Endothelial cell of umbilical vein (primary cell): ENCODE measurements at regions not wholly inside any gene's neighbourhood (a gene's known extent, or its start where the extent isn't known, plus 50 kb on each side); places are given as distances from the start of the nearest gene placed in this dataset.

ENCODE experiments used
- BruUV-seq: library from RNA; stranded (reverse); fragments of 400-500 nt; replicated peaks from 2 replicates; lab custom pipeline; 2021; lab: Mats Ljungman, UMichigan
- CTCF ChIA-PET: fragments of 300-600, 350-600 bp; sonication (Branson Sonifier 250); formaldehyde crosslinking; loops from one replicate; lab custom pipeline; 2021; ENCODE audit warnings: antibody characterized with exemption, inconsistent platforms; lab: Charles Lee
- POLR2A ChIA-PET: fragments of 300-600, 350-600 bp; sonication (Branson Sonifier 250); formaldehyde crosslinking; loops from one replicate; lab custom pipeline; 2021; ENCODE audit warnings: antibody characterized with exemption, inconsistent platforms; lab: Charles Lee
- DNase-seq: peaks from one replicate; pipeline ENCODE4 v3.0.0-alpha.2; 2011; ENCODE audit warnings: low read depth, low spot score
- FAIRE-seq: peaks from 2 replicates; lab custom pipeline; 2011; peaks lifted over from hg19 to GRCh38; lab: Jason Lieb, UNC
- H2AFZ ChIP-seq: 2 replicates; pipeline ENCODE4 v1.6.0; 2012; ENCODE audit warnings: low read depth, low read length, control low read depth, inconsistent platforms
- H3K27ac ChIP-seq: 2 replicates; pipeline ENCODE4 v1.5.1; 2011; ENCODE audit warnings: low read depth, mild to moderate bottlenecking, control low read depth, low read length, moderate library complexity; ENCODE audit not compliant: insufficient read depth
- H3K27me3 ChIP-seq, 2 experiments: 2 replicates each; pipeline versions ENCODE4 v1.6.0 to v1.6.1; 2011; ENCODE audit warnings: low read length in 2 of 2, mixed read lengths in 1 of 2; ENCODE audit not compliant: control insufficient read depth in 2 of 2, insufficient read depth in 2 of 2
- H3K36me3 ChIP-seq, 2 experiments: 2 replicates in 1 of 2; 3 replicates in 1 of 2; pipeline ENCODE4 v1.5.1; 2011; ENCODE audit warnings: low read length in 2 of 2, mild to moderate bottlenecking in 1 of 2, moderate library complexity in 1 of 2; ENCODE audit not compliant: control insufficient read depth in 2 of 2, insufficient read depth in 2 of 2; ENCODE audit errors: extremely low read depth in 1 of 2
- H3K4me1 ChIP-seq: 3 replicates; pipeline ENCODE4 v1.5.1; 2011; ENCODE audit warnings: mild to moderate bottlenecking, low read length; ENCODE audit not compliant: control insufficient read depth, insufficient read depth; ENCODE audit errors: extremely low read depth
- H3K4me2 ChIP-seq: 2 replicates; pipeline ENCODE4 v1.6.1; 2011; ENCODE audit warnings: low read length, control low read depth, mixed read lengths; ENCODE audit not compliant: insufficient read depth
- H3K4me3 ChIP-seq, 3 experiments: fragments of 200-600 bp in 1 of 3; sonication (generic), shearing (Covaris generic) in 1 of 3; replicated peaks in 1 of 3; 2 replicates each; pipeline ENCODE4 v1.5.1; 2011 to 2016; ENCODE audit warnings: control low read depth in 3 of 3, low read length in 3 of 3, mild to moderate bottlenecking in 2 of 3, inconsistent platforms in 1 of 3, low read depth in 1 of 3, moderate library complexity in 1 of 3; ENCODE audit not compliant: insufficient read depth in 1 of 3
- H3K79me2 ChIP-seq: 2 replicates; pipeline ENCODE4 v1.6.0; 2012; ENCODE audit warnings: low read length, inconsistent platforms; ENCODE audit not compliant: control insufficient read depth, insufficient read depth
- H3K9ac ChIP-seq: replicated peaks from 2 replicates; pipeline ENCODE3; 2011; ENCODE audit warnings: low read length, control low read depth; ENCODE audit not compliant: insufficient read depth; ENCODE audit errors: extremely low read depth
- H3K9me1 ChIP-seq: replicated peaks from 3 replicates; pipeline ENCODE4 v1.6.0; 2011; ENCODE audit warnings: mild to moderate bottlenecking, low read length; ENCODE audit not compliant: control insufficient read depth, insufficient read depth; ENCODE audit errors: extremely low read depth
- H3K9me3 ChIP-seq: replicated peaks from 2 replicates; pipeline ENCODE4 v1.5.1; 2012; ENCODE audit warnings: low read length, inconsistent platforms; ENCODE audit not compliant: control insufficient read depth, insufficient read depth
- H4K20me1 ChIP-seq: replicated peaks from 2 replicates; pipeline ENCODE3; 2011; ENCODE audit warnings: mild to moderate bottlenecking, low read length; ENCODE audit not compliant: control insufficient read depth, insufficient read depth; ENCODE audit errors: extremely low read depth
- CTCF ChIP-seq, 2 donors: IDR thresholded peaks; 1 replicate in 1 of 2; 2 replicates in 1 of 2; pipeline ENCODE4 v1.5.1; 2011; ENCODE audit warnings: low read length in 2 of 2, mild to moderate bottlenecking in 2 of 2, moderate library complexity in 2 of 2, control low read depth in 1 of 2, inconsistent platforms in 1 of 2, low read depth in 1 of 2; ENCODE audit not compliant: insufficient read depth in 1 of 2; ENCODE audit errors: extremely low read depth in 1 of 2
- EZH2 ChIP-seq: IDR thresholded peaks from 2 replicates; pipeline ENCODE4 v1.6.1; 2012; ENCODE audit warnings: borderline replicate concordance, low read depth, mild to moderate bottlenecking, moderate library complexity, low read length, inconsistent platforms; ENCODE audit not compliant: severe bottlenecking
- FOS ChIP-seq: IDR thresholded peaks from 2 replicates; pipeline ENCODE4 v1.6.1; 2011; ENCODE audit warnings: mild to moderate bottlenecking, low read length, moderate library complexity, borderline replicate concordance; ENCODE audit not compliant: insufficient read depth
- GATA2 ChIP-seq: IDR thresholded peaks from 2 replicates; pipeline ENCODE4 v1.7.0; 2011; ENCODE audit warnings: low read depth, mild to moderate bottlenecking, moderate library complexity, mixed read lengths, low read length; ENCODE audit not compliant: insufficient read length, insufficient read depth
- JUN ChIP-seq: IDR thresholded peaks from 2 replicates; pipeline ENCODE4 v1.6.1; 2011; ENCODE audit warnings: borderline replicate concordance, low read depth; ENCODE audit not compliant: insufficient read length, insufficient read depth
- MAX ChIP-seq: IDR thresholded peaks from 2 replicates; pipeline ENCODE4 v1.6.1; 2011; ENCODE audit not compliant: insufficient read depth, insufficient read length
- MYC ChIP-seq: IDR thresholded peaks from one replicate; pipeline ENCODE4 v1.6.1; 2011; ENCODE audit warnings: mild to moderate bottlenecking, low read depth, low read length
- POLR2A ChIP-seq: IDR thresholded peaks from 2 replicates; pipeline ENCODE4 v1.6.1; 2012; ENCODE audit warnings: low read depth, mild to moderate bottlenecking, control low read depth, low read length
- POLR2AphosphoS5 ChIP-seq: IDR thresholded peaks from 2 replicates; pipeline ENCODE4 v1.6.1; 2012; ENCODE audit warnings: low read depth, mild to moderate bottlenecking, control low read depth, low read length, moderate library complexity; ENCODE audit not compliant: insufficient read depth
- dilution Hi-C: fragments of 300-500 bp; cut with MboI; formaldehyde crosslinking; loops from one replicate; pipeline ENCODE4 v1.15.0; 2019; ENCODE audit warnings: low sequenced_read_pairs; ENCODE audit not compliant: extremely low pct_ligation_motif_present
- intact Hi-C: fragments of 100-400 bp; cut with micrococcal nuclease; formaldehyde crosslinking; loops from one replicate; pipeline ENCODE4 v1.10.0; 2022

GRCh38 chr4:184955636-184956035, 62.7 kb upstream of the HELT start:
- dilution Hi-C loops (no loop called here), intact Hi-C loops (no loop called here)
- H3K4me1 ChIP-seq, result no peaks in the 10 kb centered on the region
- H4K20me1 ChIP-seq, result no peaks in the 10 kb centered on the region
- DNase-seq (no peak), FAIRE-seq (no peak)
- H2AFZ ChIP-seq, result no peak overlapping the region
- ChIA-PET POLR2A (no interaction called here), CTCF (no interaction called here)
- no peaks in the 10 kb centered on the region for H3K79me2 ChIP-seq
- H3K27ac ChIP-seq, result no peak overlapping the region
- no peak overlapping the region for H3K4me2 ChIP-seq
- H3K4me3 ChIP-seq, result no peak overlapping the region
- BruUV-seq, result no TSS peak
- H3K27me3 ChIP-seq, result no peaks in the 10 kb centered on the region
- TF ChIP-seq EZH2, result no peak
- TF ChIP-seq FOS, result no peak
- TF ChIP-seq GATA2, result no peak
- no peaks in the 10 kb centered on the region for H3K9me1 ChIP-seq
- no peaks in the 10 kb centered on the region for H3K36me3 ChIP-seq
- no peaks in the 10 kb centered on the region for H3K9me3 ChIP-seq
- no peak overlapping the region for H3K9ac ChIP-seq

GRCh38 chr4:184957446-184958115, 60.7 kb upstream of the HELT start:
- Histone ChIP-seq H3K4me3 (no peak overlapping the region), H2AFZ (no peak overlapping the region), H3K9me3 (no peaks in the 10 kb centered on the region), H3K4me2 (no peak overlapping the region), H3K27ac (no peak overlapping the region), H3K9ac (no peak overlapping the region), H3K9me1 (no peaks in the 10 kb centered on the region), H3K79me2 (no peaks in the 10 kb centered on the region), H3K27me3 (no peaks in the 10 kb centered on the region), H3K4me1 (no peaks in the 10 kb centered on the region), H3K36me3 (no peaks in the 10 kb centered on the region), H4K20me1 (no peaks in the 10 kb centered on the region)
- CTCF ChIA-PET, result interaction anchor here (1.6 kb wide), 1 partner anchor 212 kb away, joined by 4 read pairs; no protein-coding TSS in a partner anchor
- no peak for DNase-seq
- no peak for FAIRE-seq
- TF ChIP-seq POLR2A (no peak), GATA2 (no peak), FOS (no peak), MAX (no peak), POLR2AphosphoS5 (no peak), MYC (no peak), CTCF (IDR thresholded peaks at IDR 0.05; ENCODE audit: extremely low read depth in 1 of 2, insufficient read depth in 1 of 2, low read depth in 1 of 2, low read length in 2 of 2) (no peak), EZH2 (no peak), JUN (no peak)
- dilution Hi-C loops, result no loop called here
- intact Hi-C loops, result no loop called here
- POLR2A ChIA-PET, result no interaction called here
- BruUV-seq, result no TSS peak
